ENCODE measurements at regions not wholly inside any gene's neighbourhood (a gene's known extent, or its start where the extent isn't known, plus 50 kb on each side); places are given as distances from the start of the nearest gene placed in this dataset.

DNA sequence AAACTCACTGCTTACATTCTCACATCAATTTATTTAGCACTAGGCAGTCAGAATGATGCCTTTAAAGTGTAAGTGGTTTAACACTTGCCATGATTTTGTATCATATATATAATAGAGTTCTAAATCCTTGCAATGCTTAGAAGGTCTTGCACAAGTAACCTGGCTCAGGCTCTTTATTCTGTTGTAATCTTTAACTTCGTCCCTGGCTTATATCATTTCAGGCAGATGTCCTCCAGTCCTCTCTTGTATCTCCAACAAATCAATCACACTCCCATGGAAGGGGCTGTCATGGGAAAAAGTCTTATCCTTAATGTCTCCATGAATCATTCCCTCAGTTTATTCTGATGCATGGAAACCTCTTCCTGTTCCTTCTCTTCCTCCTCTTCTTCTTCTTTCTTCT, 841.6 kb upstream of the B3GALT2 start:
- Histone ChIP-seq H3K36me3 (no peaks in the 10 kb centered on the region), H3K9me3 (no peaks in the 10 kb centered on the region), H3K27me3 (replicated peaks; ENCODE audit: insufficient read depth) (no peaks in the 10 kb centered on the region), H3K4me1 (ENCODE audit: control insufficient read depth in 1 of 2, low read depth in 2 of 2) (no peaks in the 10 kb centered on the region), H3K27ac (no peak overlapping the region), H3K4me3 (no peak overlapping the region)
- TF ChIP-seq, protein P1, sequence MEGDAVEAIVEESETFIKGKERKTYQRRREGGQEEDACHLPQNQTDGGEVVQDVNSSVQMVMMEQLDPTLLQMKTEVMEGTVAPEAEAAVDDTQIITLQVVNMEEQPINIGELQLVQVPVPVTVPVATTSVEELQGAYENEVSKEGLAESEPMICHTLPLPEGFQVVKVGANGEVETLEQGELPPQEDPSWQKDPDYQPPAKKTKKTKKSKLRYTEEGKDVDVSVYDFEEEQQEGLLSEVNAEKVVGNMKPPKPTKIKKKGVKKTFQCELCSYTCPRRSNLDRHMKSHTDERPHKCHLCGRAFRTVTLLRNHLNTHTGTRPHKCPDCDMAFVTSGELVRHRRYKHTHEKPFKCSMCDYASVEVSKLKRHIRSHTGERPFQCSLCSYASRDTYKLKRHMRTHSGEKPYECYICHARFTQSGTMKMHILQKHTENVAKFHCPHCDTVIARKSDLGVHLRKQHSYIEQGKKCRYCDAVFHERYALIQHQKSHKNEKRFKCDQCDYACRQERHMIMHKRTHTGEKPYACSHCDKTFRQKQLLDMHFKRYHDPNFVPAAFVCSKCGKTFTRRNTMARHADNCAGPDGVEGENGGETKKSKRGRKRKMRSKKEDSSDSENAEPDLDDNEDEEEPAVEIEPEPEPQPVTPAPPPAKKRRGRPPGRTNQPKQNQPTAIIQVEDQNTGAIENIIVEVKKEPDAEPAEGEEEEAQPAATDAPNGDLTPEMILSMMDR (IDR thresholded peaks at IDR 0.05), result no peak
- DNase-seq (ENCODE audit: low spot score) (no peak), ATAC-seq (ENCODE audit: insufficient number of reproducible peaks, low FRiP score, low read depth) (no peak)

DNA sequence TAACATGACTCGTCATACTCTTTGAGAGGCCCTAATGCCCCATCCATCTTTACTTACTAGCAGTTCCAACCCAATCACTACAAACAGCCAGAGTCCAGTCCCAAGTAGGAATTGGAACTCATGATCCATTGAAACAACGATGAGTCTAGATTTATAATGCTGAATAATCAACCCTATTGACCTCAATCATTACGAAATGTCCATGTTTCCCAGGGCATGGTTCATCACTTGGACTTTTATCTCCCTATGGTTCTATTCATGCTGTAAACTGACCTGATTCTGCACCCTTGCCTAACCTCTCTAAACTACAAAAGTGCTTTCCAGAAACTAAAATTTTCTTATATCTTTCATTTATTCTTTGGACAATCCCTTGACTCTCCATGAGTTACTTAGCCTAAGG, 840.0 kb upstream of the B3GALT2 start:
- TF ChIP-seq, protein P1 (IDR thresholded peaks at IDR 0.05), result no peak
- DNase-seq (ENCODE audit: low spot score) (no peak), ATAC-seq (ENCODE audit: insufficient number of reproducible peaks, low FRiP score, low read depth) (no peak)
- Histone ChIP-seq H3K27ac (no peak overlapping the region), H3K9me3 (no peaks in the 10 kb centered on the region), H3K36me3 (no peaks in the 10 kb centered on the region), H3K27me3 (replicated peaks; ENCODE audit: insufficient read depth) (no peaks in the 10 kb centered on the region), H3K4me3 (no peak overlapping the region), H3K4me1 (ENCODE audit: control insufficient read depth in 1 of 2, low read depth in 2 of 2) (no peaks in the 10 kb centered on the region)

DNA sequence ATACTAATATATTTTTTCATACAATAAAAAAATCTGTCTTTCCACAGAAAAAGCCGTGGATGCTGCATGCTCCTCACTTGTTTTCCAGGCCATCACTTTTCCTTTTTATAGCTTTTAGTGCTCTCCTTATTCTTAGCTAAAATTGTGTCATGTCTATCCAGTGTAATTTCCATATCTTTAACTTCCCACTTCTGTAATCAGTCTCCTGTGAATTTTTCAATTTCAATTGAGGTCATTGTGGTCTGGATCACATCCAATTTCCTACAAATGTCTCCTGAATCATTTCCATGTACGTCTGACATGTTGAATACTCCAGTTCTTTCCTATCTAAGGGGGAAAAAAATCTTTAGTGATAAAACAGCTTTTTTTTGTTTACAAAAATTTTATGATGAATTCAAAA, 838.2 kb upstream of the B3GALT2 start:
- H3K36me3 ChIP-seq, result no peaks in the 10 kb centered on the region
- TF ChIP-seq, protein P1 (IDR thresholded peaks at IDR 0.05), result no peak
- no peak for ATAC-seq (ENCODE audit: insufficient number of reproducible peaks, low FRiP score, low read depth)

DNA sequence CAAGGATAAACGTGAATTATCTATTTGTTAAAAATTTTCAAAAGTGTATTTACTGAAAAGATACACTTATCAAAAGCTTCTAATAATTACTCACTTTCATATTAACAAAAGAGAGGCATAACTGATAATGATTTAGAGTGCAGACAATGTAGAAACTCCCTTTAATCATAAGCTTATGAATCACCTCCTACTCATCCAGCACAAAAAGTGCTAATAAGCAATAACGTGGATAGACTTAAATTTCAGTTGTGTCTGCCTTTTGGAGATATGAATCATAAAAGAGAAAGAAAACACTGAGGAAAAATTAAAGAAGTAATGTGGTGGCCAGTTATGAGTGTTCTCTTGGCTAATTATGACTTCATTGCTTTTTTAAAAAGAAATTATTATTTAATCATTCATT, 827.6 kb upstream of the B3GALT2 start:
- no peak overlapping the region for H3K4me3 ChIP-seq
- no peaks in the 10 kb centered on the region for H3K4me1 ChIP-seq (ENCODE audit: control insufficient read depth in 1 of 2, low read depth in 2 of 2)
- DNase-seq (ENCODE audit: low spot score), result no peak
- H3K9me3 ChIP-seq, result no peaks in the 10 kb centered on the region
- no peaks in the 10 kb centered on the region for H3K36me3 ChIP-seq
- TF ChIP-seq, protein P1 (IDR thresholded peaks at IDR 0.05), result no peak
- no peak overlapping the region for H3K27ac ChIP-seq
- no peaks in the 10 kb centered on the region for H3K27me3 ChIP-seq (replicated peaks; ENCODE audit: insufficient read depth)
- ATAC-seq (ENCODE audit: insufficient number of reproducible peaks, low FRiP score, low read depth), result no peak

More for the DNA sequence above, 838.2 kb upstream of the B3GALT2 start:
- H3K4me3 ChIP-seq, result no peak overlapping the region
- H3K4me1 ChIP-seq (ENCODE audit: control insufficient read depth in 1 of 2, low read depth in 2 of 2), result no peaks in the 10 kb centered on the region
- no peak for DNase-seq (ENCODE audit: low spot score)
- no peak overlapping the region for H3K27ac ChIP-seq
- no peaks in the 10 kb centered on the region for H3K9me3 ChIP-seq
- no peaks in the 10 kb centered on the region for H3K27me3 ChIP-seq (replicated peaks; ENCODE audit: insufficient read depth)

DNA sequence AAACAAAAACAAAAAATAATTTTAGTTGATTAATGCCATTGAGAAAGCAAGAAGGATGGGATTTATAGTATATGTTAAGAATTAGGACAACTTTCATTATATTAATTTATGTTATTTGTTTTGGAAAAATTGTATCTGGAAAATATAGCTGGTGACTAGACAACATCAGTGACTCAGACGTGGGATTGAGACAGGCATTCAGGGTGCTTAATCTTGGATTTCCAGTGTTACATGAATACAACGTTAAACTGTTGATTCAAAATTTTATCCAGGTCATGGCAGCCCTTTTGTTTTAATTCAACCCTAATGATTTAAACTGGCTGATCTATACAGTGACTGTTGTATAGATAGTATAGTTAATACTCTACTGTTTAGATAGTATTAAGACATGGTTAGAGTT, 827.1 kb upstream of the B3GALT2 start:
- Histone ChIP-seq H3K4me1 (ENCODE audit: control insufficient read depth in 1 of 2, low read depth in 2 of 2) (no peaks in the 10 kb centered on the region), H3K36me3 (no peaks in the 10 kb centered on the region), H3K9me3 (no peaks in the 10 kb centered on the region), H3K27me3 (replicated peaks; ENCODE audit: insufficient read depth) (no peaks in the 10 kb centered on the region), H3K27ac (no peak overlapping the region), H3K4me3 (no peak overlapping the region)
- ATAC-seq (ENCODE audit: insufficient number of reproducible peaks, low FRiP score, low read depth) (no peak), DNase-seq (ENCODE audit: low spot score) (no peak)
- TF ChIP-seq, protein P1 (IDR thresholded peaks at IDR 0.05), result no peak
